ENCODE measurements at regions not wholly inside any gene's neighbourhood (a gene's known extent, or its start where the extent isn't known, plus 50 kb on each side); places are given as distances from the start of the nearest gene placed in this dataset.

DNA sequence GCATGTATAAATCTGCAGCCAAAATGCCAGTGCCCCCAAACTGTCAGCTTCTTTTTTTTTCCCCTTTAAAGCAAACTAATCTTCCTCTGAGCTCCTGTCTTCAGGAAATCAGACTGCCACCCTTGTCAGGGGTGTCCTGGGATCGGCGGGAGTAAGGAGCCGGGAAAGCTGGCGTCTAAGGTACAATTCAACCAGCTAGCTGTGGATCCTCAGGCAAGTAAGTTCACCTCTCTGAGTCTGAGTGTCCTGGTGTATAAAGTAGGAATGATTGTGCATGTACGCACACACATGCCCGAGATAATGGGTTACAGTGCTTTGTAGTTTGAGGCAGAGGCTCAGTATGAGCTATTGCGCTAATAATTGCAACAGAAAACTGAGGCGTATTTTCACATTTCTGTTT, 98.3 kb downstream of the ANKRD60 start:
- Histone ChIP-seq H3K9me3 (ENCODE audit: control insufficient read depth, insufficient read depth, low read length) (no peaks in the 10 kb centered on the region), H3K14ac (replicated peaks; ENCODE audit: low read depth, low read length) (no peak overlapping the region), H4K20me1 (ENCODE audit: insufficient read depth, low read length) (no peaks in the 10 kb centered on the region), H2BK5ac (ENCODE audit: low read depth, low read length, poor library complexity, severe bottlenecking) (no peak overlapping the region), H3K27me3 (ENCODE audit: control insufficient read depth, insufficient read depth, low read length) (peaks cover 13% of the 10 kb centered on the region), H3K4me1 (ENCODE audit: control insufficient read depth, insufficient read depth, low read length) (no peaks in the 10 kb centered on the region), H3K27ac (ENCODE audit: insufficient read depth, low read length) (no peak overlapping the region), H2AK5ac (ENCODE audit: low read depth, low read length) (no peak overlapping the region), H3K23ac (ENCODE audit: low read depth, low read length) (no peak overlapping the region), H3K56ac (ENCODE audit: extremely low read depth, insufficient read depth, low read length) (no peak overlapping the region), H2AFZ (replicated peaks; ENCODE audit: low read length, poor library complexity) (no peak overlapping the region), H2AK9ac (replicated peaks; ENCODE audit: low read depth, low read length, poor library complexity) (no peak overlapping the region), H3K79me1 (ENCODE audit: low read depth in 1 of 2, low read length in 2 of 2) (no peaks in the 10 kb centered on the region), H4K8ac (ENCODE audit: low read depth in 2 of 2, low read length in 2 of 2) (no peak overlapping the region), H3K36me3 (ENCODE audit: control insufficient read depth, insufficient read depth, low read length) (no peaks in the 10 kb centered on the region), H3K9me1 (ENCODE audit: insufficient read depth, low read length) (no peaks in the 10 kb centered on the region), H2BK20ac (ENCODE audit: low read depth, low read length) (no peak overlapping the region), H4K5ac (ENCODE audit: low read depth, low read length) (no peak overlapping the region), H3K4ac (ENCODE audit: low read depth, low read length) (no peak overlapping the region), H2BK15ac (ENCODE audit: low read depth, low read length) (no peak overlapping the region), H2BK120ac (ENCODE audit: low read depth, low read length) (no peak overlapping the region), H3K9ac (ENCODE audit: low read depth, low read length) (no peak overlapping the region), H3K4me2 (ENCODE audit: low read depth, low read length) (no peak overlapping the region), H3K18ac (ENCODE audit: low read depth, low read length) (no peak overlapping the region), H3K4me3 (ENCODE audit: insufficient read depth, low read depth, low read length) (no peak overlapping the region), H4K91ac (ENCODE audit: insufficient read depth, low read depth, low read length) (no peak overlapping the region)
- CTCF ChIA-PET: no interaction called here
- WGBS, 2 experiments (ENCODE audit: extremely low coverage in 2 of 2, insufficient read length in 1 of 2): 92% methylated on average over 2 of the region's 8 CpGs; no CpG with 5 or more reads in 1 of the 2 experiments
- POLR2A ChIA-PET (ENCODE audit: unreplicated experiment): no interaction called here
- in situ Hi-C loops (cut with MboI; ENCODE audit: low sequenced_read_pairs): no loop called here
- no peak for ATAC-seq (ENCODE audit: low read depth)
- no peak for TF ChIP-seq MXI1 (IDR thresholded peaks at IDR 0.05; ENCODE audit: borderline replicate concordance, low read depth, low read length)
- dilution Hi-C loops (cut with HindIII; ENCODE audit: low sequenced_read_pairs, unreplicated experiment): no loop called here
- BruUV-seq (replicated peaks): no TSS peak
- DNase-seq: no peak
- intact Hi-C loops (cut with micrococcal nuclease): no loop called here

All from IMR-90 (cell line).